NCI-H526 treated with DMSO at 0.1 percent for 48 hours (cell line): ENCODE measurements at regions not wholly inside any gene's neighbourhood (a gene's known extent, or its start where the extent isn't known, plus 50 kb on each side); places are given as distances from the start of the nearest gene placed in this dataset.

Experiments
- DNase-seq: peaks from one replicate; lab custom pipeline; 2025; lab: John Stamatoyannopoulos, UW

DNA sequence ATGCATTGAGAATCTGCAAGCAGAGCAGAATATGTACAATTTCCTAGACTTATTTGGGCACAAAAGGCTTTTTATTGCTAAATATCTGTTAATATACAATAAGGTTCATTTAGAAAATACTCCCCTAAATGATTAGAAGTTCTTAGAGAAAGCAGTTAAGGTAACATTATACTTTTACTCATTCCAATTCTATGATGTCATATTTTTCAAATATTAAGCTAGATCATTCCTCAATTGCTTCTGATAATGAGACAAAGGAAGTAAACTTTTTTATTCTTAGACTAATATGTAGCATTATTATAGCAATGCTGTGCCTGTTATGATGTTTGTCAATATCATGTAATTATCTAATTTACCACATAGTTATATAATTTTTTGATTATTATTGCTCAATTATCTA, 447.0 kb downstream of the SLC16A7 start:
- no peak for DNase-seq

DNA sequence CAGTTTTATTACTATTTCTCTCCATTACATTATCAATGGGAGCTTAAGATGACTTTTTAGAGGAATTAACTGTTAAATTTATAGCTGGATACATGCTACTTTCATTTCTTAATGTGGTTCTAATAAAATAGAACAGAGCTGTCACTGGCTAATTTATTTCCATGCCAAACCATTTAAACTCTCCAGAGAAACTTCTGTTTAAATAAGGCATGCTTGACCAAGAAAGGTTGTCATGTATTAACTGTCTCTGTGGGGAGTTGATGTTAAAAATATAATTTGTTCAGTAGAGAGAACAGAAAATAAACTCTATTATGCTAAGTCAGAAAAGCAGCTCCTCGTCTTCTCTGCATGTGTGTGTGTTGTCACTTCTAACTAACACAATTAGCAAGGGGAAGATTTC, 447.4 kb downstream of the SLC16A7 start:
- DNase-seq: no peak

GRCh38 chr12:60052483-60052882, 456.7 kb downstream of the SLC16A7 start:
- no peak for DNase-seq

DNA sequence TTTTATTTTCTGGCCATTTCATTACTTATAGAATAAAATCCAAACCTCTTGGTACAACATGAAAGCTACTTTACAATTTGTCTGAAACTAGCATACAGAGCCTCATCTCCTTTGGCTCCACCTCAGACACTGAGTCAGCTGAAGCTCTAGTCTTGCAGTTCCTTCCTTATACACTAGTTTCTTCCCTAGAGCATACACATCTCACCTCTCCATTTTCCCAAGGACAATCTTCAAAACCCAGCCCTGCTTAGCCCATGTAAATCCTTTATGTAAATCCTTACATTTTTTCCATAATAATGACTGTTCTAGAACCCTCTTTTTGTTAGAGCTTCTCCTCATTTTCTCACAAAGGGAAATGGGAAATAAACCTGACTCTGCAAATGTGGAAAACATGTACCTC, 463.4 kb downstream of the SLC16A7 start:
- DNase-seq: no peak

DNA sequence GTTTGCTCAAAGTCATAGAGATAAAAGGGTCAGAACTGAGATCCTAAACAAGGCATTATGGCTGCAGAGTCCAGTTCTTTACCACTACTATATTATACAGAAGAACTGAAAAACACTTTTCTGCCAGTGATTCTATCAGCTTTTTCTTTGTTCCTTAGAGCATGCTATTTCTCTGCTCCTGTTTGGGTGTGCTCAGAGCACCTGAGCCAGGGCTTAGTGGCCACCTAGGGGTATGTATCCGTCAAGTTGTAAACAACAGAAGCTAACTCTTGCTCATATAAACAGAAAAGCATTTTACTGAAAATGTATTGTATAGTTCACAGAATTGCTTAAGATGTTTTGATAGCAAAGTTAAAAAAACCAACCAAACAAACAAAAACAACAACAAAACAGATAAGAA, 470.8 kb downstream of the SLC16A7 start:
- DNase-seq: no peak

- no peak for DNase-seq
Measured at GRCh38 chr12:60070552-60070951, 474.7 kb downstream of the SLC16A7 start.

- no peak for DNase-seq
Measured at GRCh38 chr12:60071759-60072191, 475.9 kb downstream of the SLC16A7 start.

DNA sequence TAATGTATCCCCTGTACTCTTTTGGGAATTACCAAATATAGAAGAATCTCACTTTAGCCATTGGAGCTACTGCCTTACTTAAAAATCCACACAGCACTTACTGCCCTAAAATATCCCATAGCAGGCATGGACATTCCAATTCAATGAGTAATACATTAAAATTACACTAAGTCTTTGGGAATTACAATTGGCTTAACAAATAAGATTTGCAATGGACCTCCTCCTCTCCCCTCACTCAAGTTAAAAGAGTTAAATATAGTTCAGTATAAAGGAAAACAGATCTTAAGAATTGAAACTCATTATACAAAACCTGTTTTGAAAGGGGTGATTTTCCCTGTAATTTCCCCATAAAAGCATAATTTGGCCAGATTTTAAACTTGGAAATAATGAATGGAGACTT, 477.1 kb downstream of the SLC16A7 start:
- DNase-seq: no peak

GRCh38 chr12:60075091-60075490, 479.3 kb downstream of the SLC16A7 start:
- no peak for DNase-seq

DNA sequence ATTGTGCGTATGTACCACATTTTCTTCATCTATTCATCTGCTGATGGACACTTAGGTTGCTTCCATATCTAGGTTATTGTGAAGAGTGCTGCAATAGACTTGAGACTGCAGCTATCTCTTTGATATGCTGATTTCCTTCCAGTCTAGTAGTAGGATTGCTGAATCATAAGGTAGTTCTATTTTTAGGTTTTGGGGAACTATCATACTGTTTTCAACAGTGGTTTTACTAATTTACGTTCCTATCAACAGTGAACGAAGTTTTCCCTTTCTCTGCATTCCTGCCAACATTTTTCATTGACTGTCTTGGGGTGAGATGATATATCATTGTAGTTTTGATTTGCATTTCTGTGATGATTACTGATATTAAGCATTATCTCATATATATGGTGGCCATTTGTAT, 482.2 kb downstream of the SLC16A7 start:
- DNase-seq: no peak

- no peak for DNase-seq
Measured at GRCh38 chr12:60093428-60093827, 497.6 kb downstream of the SLC16A7 start.

DNA sequence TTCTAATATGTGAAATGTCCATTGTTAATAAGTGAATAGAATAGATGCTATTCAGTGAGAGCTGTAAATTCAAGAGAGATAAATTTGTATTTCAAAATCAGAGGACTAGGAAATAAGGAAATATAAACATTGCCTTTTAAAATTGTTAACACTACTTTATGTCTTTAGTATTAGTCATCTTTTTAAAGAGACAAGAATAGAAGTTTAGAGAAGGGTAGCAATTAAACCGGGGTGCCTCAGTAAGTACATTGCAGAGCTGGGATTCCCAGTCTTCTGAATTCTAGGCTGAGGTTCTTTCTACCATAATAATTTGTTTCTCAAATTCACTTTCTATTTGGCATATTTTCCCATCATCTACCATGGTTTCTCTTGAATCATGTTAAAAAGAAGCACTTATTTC, 498.6 kb downstream of the SLC16A7 start:
- DNase-seq: no peak

- no peak for DNase-seq
Measured at GRCh38 chr12:60096727-60097126, 500.9 kb downstream of the SLC16A7 start.

GRCh38 chr12:60100160-60100559, 504.3 kb downstream of the SLC16A7 start:
- DNase-seq: no peak

- DNase-seq: no peak
Measured at GRCh38 chr12:60100852-60101251, 505.0 kb downstream of the SLC16A7 start.

GRCh38 chr12:60101715-60102114, 505.9 kb downstream of the SLC16A7 start:
- DNase-seq: no peak

GRCh38 chr12:60106214-60106613, 510.4 kb downstream of the SLC16A7 start:
- DNase-seq: peak; percentile 6

- no peak for DNase-seq
Measured at GRCh38 chr12:60107992-60108391, 512.2 kb downstream of the SLC16A7 start.

GRCh38 chr12:60112063-60112462, 516.2 kb downstream of the SLC16A7 start:
- no peak for DNase-seq

GRCh38 chr12:60112763-60113162, 516.9 kb downstream of the SLC16A7 start:
- DNase-seq: no peak

- no peak for DNase-seq
Measured at GRCh38 chr12:60114169-60114568, 518.3 kb downstream of the SLC16A7 start.

GRCh38 chr12:60119327-60119726, 523.5 kb downstream of the SLC16A7 start:
- DNase-seq: no peak

GRCh38 chr12:60120199-60120598, 524.4 kb downstream of the SLC16A7 start:
- no peak for DNase-seq

DNA sequence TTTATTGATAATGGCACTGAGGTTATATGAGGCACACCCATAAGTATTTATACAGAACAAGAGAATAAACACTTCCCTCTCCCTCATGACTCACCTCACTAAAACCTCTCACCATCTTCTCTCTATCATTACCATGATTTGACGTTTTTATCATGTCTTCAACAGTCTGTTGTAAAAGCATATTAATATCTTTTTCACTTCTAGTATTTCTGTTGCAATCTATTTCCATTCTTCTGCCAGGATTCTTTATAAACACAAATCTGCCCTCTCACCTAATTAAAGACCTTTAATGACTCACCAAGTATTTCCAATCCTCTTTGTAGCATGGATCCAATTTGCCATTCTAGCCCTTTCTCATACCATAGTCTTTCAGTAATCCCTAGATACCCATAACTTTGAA, 527.7 kb downstream of the SLC16A7 start:
- DNase-seq: no peak

DNA sequence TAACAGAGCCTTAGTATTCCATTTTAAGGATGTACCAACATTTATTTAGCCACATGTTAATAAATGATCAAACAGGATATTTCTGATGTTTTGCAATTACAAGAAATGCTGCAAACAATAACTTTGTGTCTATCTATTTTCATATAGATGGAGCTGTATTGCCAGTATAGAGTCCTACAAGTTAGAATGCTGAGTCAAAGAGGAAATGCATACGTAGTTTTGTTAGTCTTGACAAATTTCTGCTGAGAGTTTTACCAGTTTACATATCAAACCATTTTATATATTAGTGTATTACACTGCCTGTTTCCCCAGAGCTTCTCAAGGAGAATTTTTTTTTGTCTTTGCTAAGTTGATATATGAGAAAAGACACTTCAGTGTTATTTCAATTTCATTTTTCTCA, 541.7 kb downstream of the SLC16A7 start:
- no peak for DNase-seq
